ENCODE measurements at regions not wholly inside any gene's neighbourhood (a gene's known extent, or its start where the extent isn't known, plus 50 kb on each side); places are given as distances from the start of the nearest gene placed in this dataset.

- no peak for DNase-seq (ENCODE audit: low read depth in 2 of 2)
These were observed 662.4 kb downstream of the SLITRK1 start for GRCh38 chr13:83219832-83220231.

GRCh38 chr13:83216479-83217245, 665.6 kb downstream of the SLITRK1 start:
- no peak for DNase-seq (ENCODE audit: low read depth in 2 of 2)

GRCh38 chr13:83215627-83216026, 666.6 kb downstream of the SLITRK1 start:
- DNase-seq (ENCODE audit: low read depth in 2 of 2), result no peak

- no peak for DNase-seq (ENCODE audit: low read depth in 2 of 2)
These were observed 667.8 kb downstream of the SLITRK1 start for GRCh38 chr13:83214452-83214851.

- no peak for DNase-seq (ENCODE audit: low read depth in 2 of 2)
These were observed 671.0 kb downstream of the SLITRK1 start for GRCh38 chr13:83211301-83211700.

GRCh38 chr13:83204886-83205285, 677.4 kb downstream of the SLITRK1 start:
- no peak for DNase-seq (ENCODE audit: low read depth in 2 of 2)

- no peak for DNase-seq (ENCODE audit: low read depth in 2 of 2)
These were observed 680.8 kb downstream of the SLITRK1 start for GRCh38 chr13:83201506-83201905.

- no peak for DNase-seq (ENCODE audit: low read depth in 2 of 2)
These were observed 685.0 kb downstream of the SLITRK1 start for GRCh38 chr13:83197316-83197715.

GRCh38 chr13:83190020-83190419, 692.3 kb downstream of the SLITRK1 start:
- no peak for DNase-seq (ENCODE audit: low read depth in 2 of 2)

GRCh38 chr13:83184819-83185218, 697.5 kb downstream of the SLITRK1 start:
- no peak for DNase-seq (ENCODE audit: low read depth in 2 of 2)

- DNase-seq (ENCODE audit: low read depth in 2 of 2), result no peak
These were observed 698.2 kb downstream of the SLITRK1 start for GRCh38 chr13:83184150-83184475.

- no peak for DNase-seq (ENCODE audit: low read depth in 2 of 2)
These were observed 698.7 kb downstream of the SLITRK1 start for GRCh38 chr13:83183439-83184149.

- DNase-seq (ENCODE audit: low read depth in 2 of 2), result no peak
These were observed 699.4 kb downstream of the SLITRK1 start for GRCh38 chr13:83182845-83183244.

GRCh38 chr13:83178008-83178407, 704.3 kb downstream of the SLITRK1 start:
- no peak for DNase-seq (ENCODE audit: low read depth in 2 of 2)

GRCh38 chr13:83168590-83168989, 713.7 kb downstream of the SLITRK1 start:
- DNase-seq (ENCODE audit: low read depth in 2 of 2), result no peak

- DNase-seq (ENCODE audit: low read depth in 2 of 2), result no peak
These were observed 715.1 kb downstream of the SLITRK1 start for GRCh38 chr13:83167203-83167602.

- no peak for DNase-seq (ENCODE audit: low read depth in 2 of 2)
These were observed 715.7 kb downstream of the SLITRK1 start for GRCh38 chr13:83166550-83166949.

GRCh38 chr13:83162493-83162892, 719.8 kb downstream of the SLITRK1 start:
- no peak for DNase-seq (ENCODE audit: low read depth in 2 of 2)

- no peak for DNase-seq (ENCODE audit: low read depth in 2 of 2)
These were observed 728.4 kb downstream of the SLITRK1 start for GRCh38 chr13:83153848-83154247.

GRCh38 chr13:83151308-83151660, 731.0 kb downstream of the SLITRK1 start:
- DNase-seq (ENCODE audit: low read depth in 2 of 2), result no peak

- no peak for DNase-seq (ENCODE audit: low read depth in 2 of 2)
These were observed 731.5 kb downstream of the SLITRK1 start for GRCh38 chr13:83150616-83151307.

GRCh38 chr13:83136660-83137059, 745.6 kb downstream of the SLITRK1 start:
- DNase-seq (ENCODE audit: low read depth in 2 of 2), result no peak

GRCh38 chr13:83125791-83126190, 756.5 kb downstream of the SLITRK1 start:
- no peak for DNase-seq (ENCODE audit: low read depth in 2 of 2)
